Thyroid gland (tissue), 4 donors: ENCODE measurements at regions not wholly inside any gene's neighbourhood (a gene's known extent, or its start where the extent isn't known, plus 50 kb on each side); places are given as distances from the start of the nearest gene placed in this dataset.
A peak's percentile ranks its signal among the peaks of the same experiment; 100 is the strongest.

ENCODE experiments used
- DNase-seq, 2 donors: peaks; one replicate each; pipeline ENCODE4 v3.0.0-alpha.2; 2019
- H3K27ac ChIP-seq, 3 donors: fragments of 200-600 bp; sonication (generic); 1 replicate in 2 of 3; 2 replicates in 1 of 3; pipeline ENCODE4 v1.5.1; 2016 to 2019; ENCODE audit warnings: mild to moderate bottlenecking in 1 of 3, moderate library complexity in 1 of 3
- H3K27me3 ChIP-seq: fragments of 200-600 bp; sonication (generic); one replicate; pipeline ENCODE4 v1.5.1; 2019
- H3K36me3 ChIP-seq, 2 donors: fragments of 200-600 bp; sonication (generic); one replicate each; pipeline ENCODE4 v1.5.1; 2016 to 2019
- H3K4me1 ChIP-seq, 2 donors: fragments of 200-600 bp; sonication (generic); one replicate each; pipeline ENCODE4 v1.5.1; 2017 to 2019
- H3K4me3 ChIP-seq, 3 donors: fragments of 200-600 bp; sonication (generic); replicated peaks in 1 of 3; 1 replicate in 2 of 3; 2 replicates in 1 of 3; pipeline ENCODE4 v1.5.1; 2016; ENCODE audit warnings: mild to moderate bottlenecking in 1 of 3
- H3K9me3 ChIP-seq: fragments of 200-600 bp; sonication (generic); one replicate; pipeline ENCODE4 v1.5.1; 2017
- CTCF ChIP-seq, 6 experiments: fragments of 200-600 bp in 3 of 6; fragments of 450-650 bp in 3 of 6; sonication (generic) in 3 of 6; IDR thresholded peaks; one replicate each; pipeline ENCODE4 v1.5.1; 2016 to 2019; ENCODE audit warnings: antibody characterized with exemption in 6 of 6, mild to moderate bottlenecking in 2 of 6, inconsistent platforms in 1 of 6, moderate library complexity in 1 of 6
- POLR2A ChIP-seq, 2 donors: fragments of 450-650 bp; IDR thresholded peaks; one replicate each; pipeline ENCODE4 v1.6.1; 2017; ENCODE audit warnings: antibody characterized with exemption in 2 of 2, mild to moderate bottlenecking in 2 of 2, moderate library complexity in 1 of 2
- WGBS, 2 donors: methylation state at CpG; one replicate each; pipeline ENCODE4 v1.1.5; 2017; 5-methylcytosine and 5-hydroxymethylcytosine counted together
- intact Hi-C: fragments of 100-400 bp; cut with DNase I; formaldehyde crosslinking; loops from one replicate; pipeline ENCODE4 v1.15.1; 2023

GRCh38 chr2:161075701-161076100 is 84.5 kb upstream of the TANK start:
- Histone ChIP-seq H3K4me1 (no peaks in the 10 kb centered on the region), H3K9me3 (no peaks in the 10 kb centered on the region), H3K36me3 (no peaks in the 10 kb centered on the region), H3K4me3 (no peak overlapping the region), H3K27me3 (no peaks in the 10 kb centered on the region), H3K27ac (no peak overlapping the region)
- intact Hi-C loops = no loop called here
- TF ChIP-seq CTCF (IDR thresholded peaks at IDR 0.05) (no peak), POLR2A (IDR thresholded peaks at IDR 0.05) (no peak)
- no peak for DNase-seq
- 91 to 95% methylated on average over 3 of the region's 3 CpGs for WGBS, 2 donors

GRCh38 chr2:161076936-161077335 is 83.3 kb upstream of the TANK start:
- no peak for DNase-seq
- TF ChIP-seq POLR2A (IDR thresholded peaks at IDR 0.05) = no peak
- TF ChIP-seq CTCF (IDR thresholded peaks at IDR 0.05) = no peak
- Histone ChIP-seq H3K9me3 (no peaks in the 10 kb centered on the region), H3K27me3 (no peaks in the 10 kb centered on the region), H3K4me3 (no peak overlapping the region), H3K27ac (no peak overlapping the region), H3K36me3 (no peaks in the 10 kb centered on the region), H3K4me1 (no peaks in the 10 kb centered on the region)
- 84 to 92% methylated on average over 9 of the region's 9 CpGs for WGBS, 2 donors
- intact Hi-C loops = no loop called here

- Histone ChIP-seq H3K4me3 (no peak overlapping the region), H3K27ac (peak overlapping the region in 1 of 3 donors; percentile 31), H3K9me3 (no peaks in the 10 kb centered on the region), H3K36me3 (no peaks in the 10 kb centered on the region), H3K4me1 (no peaks in the 10 kb centered on the region), H3K27me3 (no peaks in the 10 kb centered on the region)
- DNase-seq = no peak
- intact Hi-C loops = no loop called here
- TF ChIP-seq POLR2A (IDR thresholded peaks at IDR 0.05) = no peak
- no peak for TF ChIP-seq CTCF (IDR thresholded peaks at IDR 0.05)
- WGBS, 2 donors = 68 to 69% methylated on average over 5 of the region's 5 CpGs
Measured at GRCh38 chr2:161077367-161078210, 82.6 kb upstream of the TANK start.

- peak overlapping the region in 1 of 3 donors; percentile 31 for H3K27ac ChIP-seq
- H3K36me3 ChIP-seq = no peaks in the 10 kb centered on the region
- no peaks in the 10 kb centered on the region for H3K9me3 ChIP-seq
- no peaks in the 10 kb centered on the region for H3K27me3 ChIP-seq
- H3K4me3 ChIP-seq = no peak overlapping the region
- H3K4me1 ChIP-seq = no peaks in the 10 kb centered on the region
- no peak for TF ChIP-seq POLR2A (IDR thresholded peaks at IDR 0.05)
- no peak for TF ChIP-seq CTCF (IDR thresholded peaks at IDR 0.05)
- intact Hi-C loops = no loop called here
- 89% methylated on average over 2 of the region's 2 CpGs for WGBS, 2 donors
- DNase-seq = no peak
Measured at GRCh38 chr2:161078211-161078539, 82.1 kb upstream of the TANK start.

- WGBS, 2 donors = 73 to 78% methylated on average over 2 of the region's 2 CpGs
Measured at GRCh38 chr2:161085149-161085548, 75.1 kb upstream of the TANK start.

More at GRCh38 chr2:161085149-161085548, 75.1 kb upstream of the TANK start:
- no peak for DNase-seq
- Histone ChIP-seq H3K36me3 (no peaks in the 10 kb centered on the region), H3K9me3 (no peaks in the 10 kb centered on the region), H3K4me1 (no peaks in the 10 kb centered on the region), H3K27me3 (no peaks in the 10 kb centered on the region), H3K27ac (no peak overlapping the region), H3K4me3 (no peak overlapping the region)
- TF ChIP-seq POLR2A (IDR thresholded peaks at IDR 0.05) (no peak), CTCF (IDR thresholded peaks at IDR 0.05) (no peak)
- intact Hi-C loops = no loop called here
